Lower lobe of right lung (tissue), 2 donors: ENCODE measurements at regions not wholly inside any gene's neighbourhood (a gene's known extent, or its start where the extent isn't known, plus 50 kb on each side); places are given as distances from the start of the nearest gene placed in this dataset.

Experiments
- ATAC-seq, 2 donors: fragments of 200-7000 bp; cut with Tn5 transposase; one replicate each; pipeline ENCODE4 v1.9.1; 2020 to 2022; ENCODE audit warnings: mild to moderate bottlenecking in 2 of 2, moderate library complexity in 2 of 2
- DNase-seq: peaks from one replicate; pipeline ENCODE4 v3.0.0-alpha.2; 2020
- H3K27ac ChIP-seq: fragments of 200-600 bp; one replicate; pipeline ENCODE4 v1.8.0; 2022
- H3K27me3 ChIP-seq: fragments of 200-600 bp; one replicate; pipeline ENCODE4 v1.8.0; 2022; ENCODE audit warnings: low read depth
- H3K36me3 ChIP-seq: fragments of 200-600 bp; one replicate; pipeline ENCODE4 v1.8.0; 2022; ENCODE audit warnings: mild to moderate bottlenecking
- H3K4me1 ChIP-seq: fragments of 200-600 bp; one replicate; pipeline ENCODE4 v1.8.0; 2022
- H3K4me3 ChIP-seq: fragments of 200-600 bp; one replicate; pipeline ENCODE4 v1.8.0; 2022; ENCODE audit warnings: mild to moderate bottlenecking
- H3K9me3 ChIP-seq: fragments of 200-600 bp; one replicate; pipeline ENCODE4 v1.8.0; 2022
- CTCF ChIP-seq: fragments of 200-600 bp; IDR thresholded peaks from one replicate; pipeline ENCODE4 v1.8.0; 2022; ENCODE audit warnings: antibody characterized with exemption, mild to moderate bottlenecking
- intact Hi-C: fragments of 100-400 bp; cut with DNase I; formaldehyde crosslinking; loops from one replicate; pipeline ENCODE4 v1.11.0; 2022
- donor health status: DM: no; HTN: yes; CAD: no; lungs with severe emphysema.

- no peaks in the 10 kb centered on the region for H3K36me3 ChIP-seq
- intact Hi-C loops = no loop called here
Measured at GRCh38 chr1:244937099-244937498, 72.8 kb upstream of the HNRNPU start.

GRCh38 chr1:244920911-244921761 lies 56.8 kb upstream of the HNRNPU start:
- H3K9me3 ChIP-seq = no peaks in the 10 kb centered on the region
- no peaks in the 10 kb centered on the region for H3K36me3 ChIP-seq

More at GRCh38 chr1:244937099-244937498, 72.8 kb upstream of the HNRNPU start:
- DNase-seq (no peak), ATAC-seq (no peak)
- Histone ChIP-seq H3K27ac (no peak overlapping the region), H3K4me3 (no peak overlapping the region), H3K27me3 (no peaks in the 10 kb centered on the region), H3K9me3 (no peaks in the 10 kb centered on the region), H3K4me1 (no peaks in the 10 kb centered on the region)
- TF ChIP-seq CTCF = no peak

GRCh38 chr1:244919320-244920282 lies 55.3 kb upstream of the HNRNPU start:
- no peaks in the 10 kb centered on the region for H3K36me3 ChIP-seq
- H3K4me1 ChIP-seq = peaks cover 4% of the 10 kb centered on the region
- peak; percentile 21 for ATAC-seq
- no peak for DNase-seq
- peak overlapping the region; percentile 66 for H3K4me3 ChIP-seq
- H3K27ac ChIP-seq = no peak overlapping the region
- intact Hi-C loops = no loop called here
- H3K9me3 ChIP-seq = no peaks in the 10 kb centered on the region
- no peaks in the 10 kb centered on the region for H3K27me3 ChIP-seq
- TF ChIP-seq CTCF = no peak

More at GRCh38 chr1:244920911-244921761, 56.8 kb upstream of the HNRNPU start:
- intact Hi-C loops = no loop called here
- Histone ChIP-seq H3K27me3 (no peaks in the 10 kb centered on the region), H3K4me1 (peaks cover 4% of the 10 kb centered on the region), H3K4me3 (no peak overlapping the region), H3K27ac (no peak overlapping the region)
- no peak for ATAC-seq
- DNase-seq = no peak
- no peak for TF ChIP-seq CTCF

- ATAC-seq = peak; percentile 94 to 97
- no peaks in the 10 kb centered on the region for H3K36me3 ChIP-seq
- no peaks in the 10 kb centered on the region for H3K27me3 ChIP-seq
- H3K4me3 ChIP-seq = peak overlapping the region; percentile 66
- DNase-seq = peak; percentile 66
- no peak overlapping the region for H3K27ac ChIP-seq
- TF ChIP-seq CTCF = peak; percentile 32
- H3K4me1 ChIP-seq = peaks cover 4% of the 10 kb centered on the region
- H3K9me3 ChIP-seq = no peaks in the 10 kb centered on the region
- intact Hi-C loops = no loop called here
Measured at GRCh38 chr1:244918421-244919319, 54.3 kb upstream of the HNRNPU start.
